Fibroblast of skin of scalp (primary cell): ENCODE measurements at regions not wholly inside any gene's neighbourhood (a gene's known extent, or its start where the extent isn't known, plus 50 kb on each side); places are given as distances from the start of the nearest gene placed in this dataset.
"Not testable (repeated sequence)": the region's sequence is repeated elsewhere in the genome, so short reads cannot be mapped to it uniquely, and the experiment has no call there.

Source experiments
- DNase-seq: peaks from one replicate; pipeline ENCODE4 v3.0.0-alpha.2; 2013

DNA sequence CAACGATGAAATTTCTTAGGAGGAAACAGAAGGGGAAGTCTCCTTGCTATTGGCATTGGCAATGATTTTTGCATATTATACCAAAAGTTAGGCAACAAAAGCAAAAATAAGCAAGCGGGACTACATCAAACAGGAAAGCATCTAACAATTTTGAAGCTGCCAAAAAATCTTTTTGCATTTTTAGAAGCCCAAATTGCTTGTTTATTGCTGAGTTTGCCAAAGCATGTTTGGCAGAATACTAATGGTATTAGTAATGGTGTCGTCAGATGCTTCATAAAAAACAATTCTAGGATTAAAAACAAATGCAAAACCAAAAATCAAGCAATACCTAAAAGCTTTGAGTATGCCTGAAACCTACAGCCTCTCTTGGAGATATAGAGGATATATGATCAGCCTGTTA lies 80.0 kb downstream of the GALR1 start:
- DNase-seq, result no peak

DNA sequence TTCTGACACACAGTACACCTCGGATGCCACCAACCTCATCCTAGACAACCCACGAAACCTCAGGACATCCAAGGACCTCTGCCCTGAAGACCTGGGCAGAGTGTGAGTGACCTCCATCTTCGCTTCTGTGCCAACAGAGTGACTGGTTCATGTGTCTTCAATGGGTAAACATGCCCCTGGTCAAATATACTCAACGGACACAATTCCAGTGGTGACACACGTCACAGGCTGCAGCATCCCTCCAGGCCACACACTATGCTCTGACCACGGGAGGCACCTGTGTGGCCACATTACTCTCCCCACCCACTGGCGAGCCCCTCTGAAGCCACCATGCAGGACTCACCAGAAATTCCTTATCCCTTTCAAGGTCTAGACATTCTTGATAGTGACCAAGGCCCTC lies 85.2 kb downstream of the GALR1 start:
- DNase-seq, result no peak

DNA sequence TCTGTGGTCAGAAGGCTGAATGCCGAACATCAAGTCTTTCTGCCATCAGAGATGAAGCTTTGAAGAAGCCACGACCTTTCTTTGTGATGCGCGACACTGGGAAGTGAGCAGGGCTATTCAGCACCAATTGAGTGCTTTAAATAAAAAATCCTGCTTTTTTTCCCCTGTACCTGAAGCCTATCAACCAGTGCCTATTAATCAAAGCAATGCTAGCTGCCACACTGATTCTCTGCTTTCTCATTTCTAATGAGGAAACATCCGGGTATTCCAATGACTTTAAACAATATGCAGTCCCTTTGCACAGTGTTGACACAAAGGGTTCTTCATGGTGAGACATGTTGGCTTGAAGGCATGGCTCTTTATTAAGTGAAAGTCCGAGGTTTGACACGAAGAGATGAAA lies 88.0 kb downstream of the GALR1 start:
- DNase-seq, result no peak

DNA sequence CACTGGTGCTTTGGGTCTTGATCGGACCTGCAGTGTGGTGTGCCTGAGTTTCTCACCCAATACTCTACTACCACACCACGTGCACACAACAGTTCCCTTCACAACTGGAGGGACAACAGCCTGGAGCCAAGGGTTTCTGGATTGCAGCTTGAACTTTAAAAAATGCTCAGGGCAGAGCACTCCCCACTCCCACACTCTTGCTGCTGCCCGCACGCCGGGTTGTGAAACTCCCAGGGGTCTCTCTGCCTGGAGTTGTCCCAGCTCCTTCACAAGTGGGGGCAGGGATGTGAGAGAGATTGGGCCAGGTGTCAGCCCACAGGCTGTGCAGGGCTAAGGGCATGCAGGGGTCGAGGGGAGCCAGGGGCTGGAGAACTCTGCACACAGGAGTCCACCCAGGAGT lies 89.4 kb downstream of the GALR1 start:
- DNase-seq, result no peak

DNA sequence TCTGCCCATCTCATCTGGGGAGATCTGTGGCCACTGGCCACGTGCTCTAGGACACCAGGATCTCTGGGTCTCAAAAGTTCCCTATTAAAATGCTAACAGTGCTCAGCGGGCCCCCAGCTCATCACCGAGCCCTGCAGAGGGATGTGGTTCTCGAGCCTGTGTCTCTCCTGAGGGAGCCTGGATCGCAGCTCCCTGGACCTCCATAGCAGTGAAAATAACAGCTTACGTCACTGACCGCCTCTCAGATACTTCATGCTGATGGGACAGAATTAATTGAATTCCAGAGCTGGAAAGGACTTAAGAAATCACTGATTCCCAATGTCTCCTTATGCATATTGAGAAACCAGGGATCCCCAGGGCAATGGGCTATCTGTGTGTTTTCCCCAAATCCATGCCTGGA lies 90.0 kb downstream of the GALR1 start:
- DNase-seq, result no peak

DNA sequence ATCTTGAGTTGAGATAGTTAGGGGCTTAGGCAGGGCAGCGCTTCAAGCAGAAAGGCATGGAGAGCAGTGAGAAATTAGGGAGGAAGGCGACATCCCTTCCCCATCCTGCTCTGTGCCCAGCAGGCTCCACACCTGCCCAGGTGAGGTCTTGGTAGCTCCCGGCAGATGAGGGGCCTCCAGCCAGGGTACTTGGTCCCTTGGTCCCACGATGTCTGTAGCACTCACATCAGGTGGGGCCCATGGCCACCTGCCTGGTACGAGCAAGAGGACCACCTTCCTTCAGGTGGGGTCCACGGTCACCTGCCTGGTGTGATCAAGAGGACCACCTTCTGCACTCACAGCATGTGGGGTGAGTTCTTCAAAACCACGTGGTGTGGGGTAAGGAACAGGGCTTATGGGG lies 91.2 kb downstream of the GALR1 start:
- no peak for DNase-seq

DNA sequence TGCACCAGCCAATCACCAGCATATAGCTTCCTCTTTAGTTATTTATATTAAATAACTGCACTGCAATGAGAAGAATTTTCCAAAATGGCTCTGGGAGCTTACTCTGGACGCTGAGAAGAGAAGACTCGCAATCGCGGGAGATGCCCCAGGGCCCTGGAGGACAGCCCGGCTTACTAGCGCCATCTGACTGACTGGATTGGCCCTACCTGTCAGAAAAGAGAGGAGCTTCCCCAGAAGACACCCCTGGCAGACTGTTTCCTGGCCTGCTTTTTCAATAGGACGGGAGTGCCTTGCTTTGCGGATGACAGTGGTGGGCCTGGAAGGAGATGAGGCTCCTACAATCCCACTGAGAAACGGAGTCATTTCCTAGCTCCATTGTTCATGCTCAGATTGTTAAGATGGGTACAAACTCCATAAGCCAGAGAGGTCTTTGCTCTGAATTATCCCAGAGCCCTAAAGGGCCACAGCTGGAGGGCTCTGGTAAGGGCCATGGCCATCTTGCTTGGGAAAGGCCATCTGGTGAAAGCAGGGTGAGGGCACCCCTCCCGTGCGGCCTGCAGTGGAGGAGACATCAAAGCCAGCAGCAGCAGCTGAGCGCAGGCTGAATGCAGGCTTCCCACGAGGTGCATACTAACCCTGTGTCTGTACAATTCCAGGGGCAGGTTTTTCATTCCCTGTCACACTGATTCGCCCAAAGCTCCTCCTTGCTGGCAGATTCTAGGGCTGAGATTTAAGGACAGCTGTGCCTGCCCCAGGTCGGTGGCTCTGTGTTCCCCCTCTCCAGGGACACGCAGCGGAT lies 92.1 kb downstream of the GALR1 start:
- no peak for DNase-seq

DNA sequence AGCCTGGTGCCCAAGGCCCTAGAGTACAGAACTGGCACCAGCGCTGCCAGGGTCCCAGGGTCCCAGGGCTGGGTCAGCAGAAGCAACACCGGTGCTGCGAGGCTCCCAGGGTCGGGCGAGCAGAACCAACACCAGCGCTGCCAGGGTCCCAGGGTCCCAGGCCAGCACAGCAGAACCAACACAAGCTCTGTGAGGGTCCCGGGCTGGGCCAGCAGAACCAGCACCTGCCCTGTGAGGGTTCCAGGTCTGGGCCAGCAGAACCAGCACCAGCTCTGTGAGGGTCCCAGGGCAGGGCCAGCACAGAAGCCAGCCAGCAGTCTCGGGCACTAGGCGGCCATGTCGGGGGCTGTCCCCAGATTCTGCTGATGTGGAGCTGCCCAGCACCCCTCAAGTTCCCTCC lies 93.1 kb downstream of the GALR1 start:
- DNase-seq, result no peak

DNA sequence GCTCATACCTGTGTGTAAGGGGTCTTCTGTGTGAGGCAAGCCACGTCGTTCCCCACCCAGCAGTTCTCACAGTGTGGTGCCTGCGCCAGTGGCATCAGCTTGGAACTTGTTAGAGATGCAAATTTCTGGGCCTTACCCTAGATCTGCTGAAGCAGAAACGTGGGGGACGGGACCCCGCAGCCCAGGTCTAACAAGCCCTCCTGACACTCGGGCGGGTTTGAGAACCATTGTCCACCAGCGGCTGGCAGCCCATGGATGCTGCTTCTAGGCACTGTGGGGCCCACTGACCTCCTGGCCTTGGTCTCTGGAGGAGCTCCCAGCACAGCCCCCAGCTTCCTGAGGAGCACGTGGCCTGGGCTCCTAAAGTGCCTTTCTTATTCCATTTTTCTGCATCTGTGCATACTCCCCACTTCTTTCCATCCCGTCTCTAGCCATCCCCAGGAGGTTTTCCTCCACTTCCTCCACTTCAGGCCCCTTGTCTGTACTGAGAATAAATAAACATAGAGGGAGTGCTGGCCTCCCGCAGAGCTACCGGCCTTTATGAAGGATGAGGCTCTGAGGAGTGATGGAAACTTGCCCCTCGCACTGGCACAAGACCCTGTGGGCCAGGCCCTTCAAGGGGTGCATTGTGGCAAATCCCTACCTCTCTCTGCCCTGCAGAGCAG lies 94.3 kb downstream of the GALR1 start:
- DNase-seq, result no peak

DNA sequence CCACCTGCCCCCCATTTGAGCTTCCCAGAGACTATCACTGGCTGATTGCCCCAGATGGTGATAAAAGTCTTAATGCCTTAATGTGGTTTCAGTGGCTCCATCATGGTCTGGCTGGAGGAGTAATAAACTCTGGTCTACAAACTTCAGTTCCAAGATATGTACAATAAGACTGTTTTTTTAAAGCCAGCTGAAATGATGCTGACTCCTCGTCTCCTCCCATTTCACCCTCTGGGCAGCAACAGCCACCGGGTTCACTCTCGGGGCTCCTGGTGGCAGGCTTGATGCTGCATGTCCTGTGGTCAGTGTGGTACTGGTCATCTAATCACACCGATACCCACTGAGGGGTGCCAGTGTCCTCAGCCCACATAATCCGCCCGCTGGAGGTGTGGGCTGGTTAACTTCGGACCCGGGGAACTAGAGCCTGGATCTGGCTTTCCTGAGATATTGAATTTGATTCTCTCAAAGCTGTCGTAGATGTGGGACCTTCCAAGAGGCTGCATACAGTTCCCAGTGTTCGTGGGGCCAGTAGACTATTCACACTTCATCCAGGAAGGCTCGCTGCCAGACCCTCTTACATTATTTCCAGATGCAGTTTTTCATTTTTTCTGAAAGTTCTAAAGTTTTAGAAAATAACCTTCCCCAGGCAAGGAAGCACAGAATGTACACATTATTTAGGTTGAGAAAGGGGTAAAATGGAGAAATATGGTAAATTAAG lies 95.3 kb downstream of the GALR1 start:
- no peak for DNase-seq

DNA sequence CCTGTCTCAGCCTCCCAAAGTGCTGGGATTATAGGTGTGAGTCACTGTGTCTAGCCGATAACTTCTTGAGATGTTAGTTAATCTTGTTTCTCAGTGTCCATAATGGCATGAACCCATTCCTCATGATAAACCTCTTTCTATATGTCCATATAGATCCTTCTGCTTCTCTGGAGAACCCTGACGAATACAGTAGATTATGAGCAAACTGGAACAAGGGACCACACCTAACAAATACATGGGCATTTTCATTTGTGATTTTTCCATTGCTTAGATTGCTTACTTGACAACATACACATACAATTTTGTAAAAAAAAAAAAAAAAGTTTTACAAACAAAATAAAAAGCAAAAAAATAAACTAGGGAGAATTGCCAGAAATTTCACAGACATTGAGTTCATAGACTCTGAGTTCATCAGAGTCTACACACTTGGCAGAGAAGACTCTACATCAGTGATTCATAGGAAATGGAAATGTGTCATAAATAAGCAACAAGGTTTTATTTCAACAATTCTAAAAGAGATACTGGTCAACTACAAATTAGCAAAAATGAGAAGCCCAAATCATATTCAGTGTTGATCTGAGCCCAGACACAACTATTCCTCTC lies 96.7 kb downstream of the GALR1 start:
- DNase-seq, result peak; percentile 6

DNA sequence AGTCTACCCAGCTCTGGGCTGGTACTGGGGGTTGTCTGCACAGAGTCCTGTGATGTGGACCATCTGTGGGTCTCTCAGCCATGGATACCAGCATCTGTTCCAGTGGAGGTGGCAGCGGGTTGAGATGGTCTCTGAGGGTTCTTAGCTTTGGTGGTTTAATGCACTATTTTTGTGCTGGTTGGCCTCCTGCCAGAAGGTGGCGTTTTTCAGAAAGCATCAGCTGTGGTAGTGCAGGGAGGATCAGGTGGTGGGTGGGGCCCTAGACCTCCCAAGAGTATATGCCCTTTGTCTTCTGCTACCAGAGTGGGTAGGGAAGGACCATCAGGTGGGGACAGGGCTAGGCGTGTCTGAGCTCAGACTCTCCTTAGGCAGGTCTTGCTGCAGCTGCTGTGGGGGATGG lies 103.7 kb downstream of the GALR1 start:
- DNase-seq, result not testable (repeated sequence)

DNA sequence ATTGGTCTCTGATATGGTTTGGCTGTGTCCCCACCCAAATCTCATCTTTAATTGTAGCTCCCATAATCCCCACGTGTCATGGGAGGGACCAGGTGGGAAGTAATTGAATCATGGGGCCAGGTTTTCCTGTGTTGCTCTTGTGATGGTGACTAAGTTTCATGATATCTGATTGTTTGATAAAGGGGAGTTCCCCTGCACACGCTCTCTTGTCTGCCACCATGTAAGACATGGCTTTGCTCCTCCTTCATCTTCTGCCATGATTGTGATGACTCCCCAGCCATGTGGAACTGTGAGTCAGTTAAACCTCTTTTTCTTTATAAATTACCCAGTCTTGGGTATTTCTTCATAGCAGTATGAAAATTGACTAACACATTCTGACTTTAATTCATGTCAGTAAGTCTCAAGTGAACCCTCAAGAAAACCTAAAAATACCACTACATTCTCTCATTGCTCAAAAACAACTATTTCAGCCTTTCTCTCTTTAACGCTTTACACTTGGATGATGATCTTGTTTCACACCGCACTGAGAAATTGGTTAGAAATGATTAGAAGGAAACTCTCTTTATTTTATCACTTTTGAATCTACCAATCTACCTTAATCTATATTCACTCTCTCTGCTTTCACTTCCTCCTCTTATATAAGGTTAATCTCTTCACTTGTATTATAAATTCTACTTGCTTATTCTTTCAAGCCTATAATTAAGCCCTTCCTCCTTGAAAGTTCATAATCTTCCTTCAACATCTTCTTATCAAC lies 110.1 kb downstream of the GALR1 start:
- DNase-seq, result no peak

DNA sequence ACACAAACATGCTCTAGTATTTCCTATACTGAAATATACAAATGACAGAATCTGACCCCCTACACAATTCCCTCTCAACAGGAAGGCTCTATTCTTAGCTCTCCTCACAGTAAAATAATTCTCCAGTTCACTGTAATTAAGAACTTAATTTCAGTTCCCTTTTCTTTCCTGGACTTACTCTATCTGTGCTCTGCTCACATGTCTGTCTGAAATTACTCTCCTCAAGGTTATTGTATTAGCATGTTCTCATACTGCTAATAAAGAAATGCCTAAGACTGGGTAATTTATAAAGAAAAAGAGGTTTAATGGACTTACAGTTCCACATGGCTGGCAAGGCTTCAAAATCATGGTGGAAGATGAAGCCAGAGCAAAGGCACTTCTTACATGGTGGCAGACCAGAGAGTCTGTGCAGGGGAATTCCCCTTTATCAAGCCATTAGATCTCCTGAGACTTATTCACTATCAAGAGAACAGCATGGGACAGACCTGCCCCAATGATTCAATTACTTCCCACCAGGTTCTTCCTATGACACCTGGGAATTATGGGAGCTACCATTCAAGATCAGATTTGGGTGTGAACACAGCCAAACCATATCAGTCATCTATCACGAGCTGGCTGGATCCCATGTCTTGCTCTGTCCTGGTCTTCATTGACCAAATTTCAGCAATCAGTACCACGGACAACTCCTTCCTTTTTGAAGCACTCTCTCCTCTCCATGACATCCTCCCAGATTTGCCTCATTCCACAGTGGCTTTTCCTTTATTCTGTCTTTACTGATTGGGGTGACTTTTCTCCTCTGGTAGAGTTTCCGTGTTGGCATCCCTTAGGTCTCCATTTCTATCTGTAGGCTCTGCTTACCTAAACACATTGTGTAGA lies 110.9 kb downstream of the GALR1 start:
- no peak for DNase-seq

DNA sequence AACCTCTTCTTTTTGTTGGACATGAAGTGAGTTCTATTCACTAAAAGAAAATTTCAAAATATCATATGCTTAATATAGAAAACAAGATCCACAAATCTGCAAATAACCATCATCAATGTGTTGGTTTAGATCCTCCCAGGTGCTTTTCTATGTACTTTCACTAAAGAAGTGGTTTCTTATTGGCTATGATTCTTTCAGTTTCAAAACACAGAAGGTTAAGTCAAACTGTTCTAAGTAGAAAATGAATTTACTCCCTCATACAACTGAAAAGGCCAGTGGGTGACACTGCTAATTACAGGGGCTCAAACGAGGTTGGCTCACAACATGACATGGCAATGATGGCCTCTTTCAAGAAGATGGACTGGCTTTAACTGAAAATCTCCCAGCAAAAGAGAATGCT lies 111.7 kb downstream of the GALR1 start:
- DNase-seq, result no peak

DNA sequence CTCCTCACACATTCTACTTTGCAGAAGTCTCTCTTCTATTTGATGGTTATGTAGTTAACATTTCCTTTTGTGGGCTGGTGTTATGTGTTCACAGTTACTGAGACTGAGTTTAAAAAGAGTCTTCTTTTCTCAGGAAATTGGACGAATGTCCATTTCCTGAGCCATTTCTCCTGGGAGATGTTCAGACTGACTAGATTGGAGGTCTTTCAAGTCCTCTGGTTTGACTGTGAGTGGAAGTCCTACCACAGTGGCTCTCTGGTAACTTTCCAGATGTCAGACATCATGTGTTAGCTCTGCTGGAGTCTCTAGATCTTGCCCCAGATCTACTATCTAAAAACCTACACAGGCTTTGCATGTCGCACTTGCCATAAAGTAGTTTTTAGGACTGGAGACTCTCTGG lies 116.0 kb downstream of the GALR1 start:
- DNase-seq, result no peak

DNA sequence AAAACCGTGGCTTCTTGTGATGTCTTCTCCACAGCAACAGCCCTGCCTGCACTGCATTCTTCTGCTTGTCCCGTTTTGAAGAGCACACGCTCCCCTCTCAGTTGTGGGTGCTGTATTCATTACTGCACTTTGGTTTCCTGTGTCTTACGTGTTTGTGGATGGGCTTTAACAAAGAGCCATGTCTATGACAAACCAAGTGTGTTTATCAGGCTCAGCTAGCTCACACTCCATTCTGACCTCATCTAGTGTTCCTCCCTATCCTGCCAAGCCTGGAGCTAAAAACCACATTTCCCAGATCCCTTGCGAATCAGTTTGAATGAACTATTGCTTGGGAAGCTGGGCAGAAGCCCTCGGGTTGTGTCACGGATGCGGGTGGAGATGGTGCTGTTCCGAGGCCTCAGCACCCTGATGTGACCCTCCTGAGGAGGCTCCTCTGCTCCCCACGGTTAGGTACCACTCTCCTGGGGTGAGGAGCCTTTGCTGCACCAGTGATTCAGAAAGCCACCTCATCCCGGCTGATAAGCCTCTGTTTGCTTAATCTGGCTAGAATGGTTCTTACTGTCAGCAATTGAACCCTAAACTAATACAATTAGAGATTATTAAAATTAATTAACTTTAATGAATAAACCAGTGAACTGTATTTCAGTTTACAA lies 116.5 kb downstream of the GALR1 start:
- no peak for DNase-seq

DNA sequence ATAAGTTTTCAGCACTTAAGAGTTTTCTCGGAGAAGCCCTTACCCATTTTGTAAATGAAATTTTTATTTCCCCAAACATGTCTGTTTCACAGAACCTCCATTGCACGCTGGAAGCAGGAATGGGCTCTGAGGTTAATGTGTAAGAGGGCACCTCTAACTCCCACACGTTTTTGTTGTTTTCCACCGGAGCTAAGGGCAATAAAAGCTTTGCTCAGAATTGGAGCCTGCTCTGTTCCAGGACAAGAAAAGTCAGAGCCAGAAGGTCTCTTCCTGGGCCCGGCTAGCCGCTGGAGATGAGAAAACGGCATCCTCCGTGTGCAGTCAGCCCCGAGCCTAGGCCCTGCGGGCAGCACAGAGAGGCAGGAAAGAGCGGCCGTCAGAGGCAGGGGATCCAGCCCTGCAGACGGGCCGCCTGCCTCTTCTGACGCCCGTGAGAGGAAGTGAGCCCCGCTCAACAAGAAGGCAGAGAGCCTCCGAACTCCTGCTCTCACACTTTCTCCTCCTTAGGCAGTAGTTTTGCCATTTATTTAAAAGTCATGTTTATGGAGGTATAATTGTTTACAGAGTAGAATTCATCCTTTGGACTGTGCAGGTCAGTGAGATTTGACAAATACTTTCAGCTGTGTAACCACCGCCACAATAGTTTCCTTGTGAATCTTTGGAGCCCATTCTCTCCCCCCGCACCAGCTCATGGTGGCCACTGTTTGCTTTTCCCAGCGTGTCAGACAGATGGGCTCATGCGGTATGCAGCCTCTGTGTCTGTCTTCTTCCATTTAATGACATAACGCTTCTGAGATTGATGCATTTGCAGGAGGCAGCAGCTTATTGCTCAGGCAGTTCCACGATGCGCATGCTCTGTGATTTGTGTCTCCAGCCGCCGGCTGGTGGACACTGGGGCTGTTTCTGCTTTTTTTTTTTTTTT lies 117.3 kb downstream of the GALR1 start:
- DNase-seq, result peak; percentile 58

DNA sequence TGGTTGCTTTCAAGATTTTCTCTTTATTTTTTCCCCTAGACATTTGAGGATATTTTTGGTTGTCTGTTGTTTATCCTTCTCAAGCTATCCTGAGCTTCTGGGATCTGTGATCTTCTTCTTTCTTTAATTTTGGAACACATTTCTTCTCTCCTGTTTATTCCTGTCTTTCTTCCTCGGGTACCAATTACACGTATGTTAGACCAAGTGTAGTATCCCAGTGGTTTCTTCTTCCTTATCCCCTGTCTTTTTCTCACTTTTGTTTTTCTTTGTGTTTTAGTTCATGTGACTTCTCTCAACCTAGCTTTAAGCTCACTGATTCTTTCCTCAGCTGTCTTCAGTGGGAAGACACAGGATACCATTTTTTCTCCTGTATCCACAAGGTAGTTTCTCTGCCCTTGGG lies 120.0 kb downstream of the GALR1 start:
- DNase-seq, result no peak
